PC-3 (cell line): ENCODE measurements at regions not wholly inside any gene's neighbourhood (a gene's known extent, or its start where the extent isn't known, plus 50 kb on each side); places are given as distances from the start of the nearest gene placed in this dataset.

Experiments
- EZH2 ChIP-seq: fragments of 300-600 bp; sonication (generic); IDR thresholded peaks from one replicate; pipeline ENCODE4 v1.6.1; 2017; ENCODE audit warnings: antibody characterized with exemption, mild to moderate bottlenecking, low read length; ENCODE audit not compliant: unreplicated experiment
- TF ChIP-seq, protein P1 (sequence below): fragments of 300-600 bp; sonication (generic); conservative IDR thresholded peaks from 2 replicates; pipeline ENCODE4 v1.5.1; 2017; ENCODE audit warnings: antibody characterized with exemption, low read depth, mild to moderate bottlenecking, low read length

DNA sequence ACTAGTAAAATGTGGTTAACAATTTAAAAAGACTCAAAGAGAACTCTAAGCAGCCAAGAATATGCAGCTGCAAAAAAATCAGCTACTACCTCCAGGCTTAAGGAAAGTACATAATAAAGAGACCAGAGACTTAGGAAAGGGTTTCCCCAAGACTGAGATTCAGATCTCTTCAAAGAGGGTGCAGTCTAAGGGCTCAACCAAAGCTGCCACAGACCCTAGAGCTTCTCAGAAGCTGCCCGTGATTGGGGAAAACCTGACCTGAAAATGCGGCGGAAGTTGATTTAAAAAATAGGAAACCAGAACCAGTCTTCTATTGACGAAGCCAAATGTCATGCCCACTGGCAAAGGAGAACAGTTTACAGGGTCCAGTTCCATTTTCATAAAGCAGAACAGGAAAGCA lies 516.8 kb upstream of the MARCKS start:
- TF ChIP-seq, protein P1, sequence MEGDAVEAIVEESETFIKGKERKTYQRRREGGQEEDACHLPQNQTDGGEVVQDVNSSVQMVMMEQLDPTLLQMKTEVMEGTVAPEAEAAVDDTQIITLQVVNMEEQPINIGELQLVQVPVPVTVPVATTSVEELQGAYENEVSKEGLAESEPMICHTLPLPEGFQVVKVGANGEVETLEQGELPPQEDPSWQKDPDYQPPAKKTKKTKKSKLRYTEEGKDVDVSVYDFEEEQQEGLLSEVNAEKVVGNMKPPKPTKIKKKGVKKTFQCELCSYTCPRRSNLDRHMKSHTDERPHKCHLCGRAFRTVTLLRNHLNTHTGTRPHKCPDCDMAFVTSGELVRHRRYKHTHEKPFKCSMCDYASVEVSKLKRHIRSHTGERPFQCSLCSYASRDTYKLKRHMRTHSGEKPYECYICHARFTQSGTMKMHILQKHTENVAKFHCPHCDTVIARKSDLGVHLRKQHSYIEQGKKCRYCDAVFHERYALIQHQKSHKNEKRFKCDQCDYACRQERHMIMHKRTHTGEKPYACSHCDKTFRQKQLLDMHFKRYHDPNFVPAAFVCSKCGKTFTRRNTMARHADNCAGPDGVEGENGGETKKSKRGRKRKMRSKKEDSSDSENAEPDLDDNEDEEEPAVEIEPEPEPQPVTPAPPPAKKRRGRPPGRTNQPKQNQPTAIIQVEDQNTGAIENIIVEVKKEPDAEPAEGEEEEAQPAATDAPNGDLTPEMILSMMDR, result no peak
- TF ChIP-seq EZH2, result no peak
